ENCODE measurements at regions not wholly inside any gene's neighbourhood (a gene's known extent, or its start where the extent isn't known, plus 50 kb on each side); places are given as distances from the start of the nearest gene placed in this dataset.

GRCh38 chr12:93158065-93158843, 219.5 kb upstream of the NUDT4 start:
- no peak for DNase-seq

- DNase-seq = no peak
These were observed 214.3 kb upstream of the NUDT4 start for GRCh38 chr12:93163260-93164036.

- DNase-seq = no peak
These were observed 213.4 kb upstream of the NUDT4 start for GRCh38 chr12:93164103-93164880.

- no peak for DNase-seq
These were observed 212.3 kb upstream of the NUDT4 start for GRCh38 chr12:93165384-93165932.

GRCh38 chr12:93166541-93167307, 211.0 kb upstream of the NUDT4 start:
- DNase-seq = no peak

- DNase-seq = no peak
These were observed 210.4 kb upstream of the NUDT4 start for GRCh38 chr12:93167331-93167730.

GRCh38 chr12:93167841-93168492, 209.8 kb upstream of the NUDT4 start:
- DNase-seq = peak; percentile 9

- DNase-seq = no peak
These were observed 209.0 kb upstream of the NUDT4 start for GRCh38 chr12:93168751-93169150.

- DNase-seq = no peak
These were observed 208.2 kb upstream of the NUDT4 start for GRCh38 chr12:93169536-93169935.

GRCh38 chr12:93170928-93171327, 206.8 kb upstream of the NUDT4 start:
- no peak for DNase-seq

GRCh38 chr12:93173178-93173957, 204.4 kb upstream of the NUDT4 start:
- DNase-seq = no peak

- DNase-seq = no peak
These were observed 203.7 kb upstream of the NUDT4 start for GRCh38 chr12:93174048-93174447.

GRCh38 chr12:93174473-93174872, 203.3 kb upstream of the NUDT4 start:
- no peak for DNase-seq

GRCh38 chr12:93176165-93176564, 201.6 kb upstream of the NUDT4 start:
- DNase-seq = no peak

- no peak for DNase-seq
These were observed 201.1 kb upstream of the NUDT4 start for GRCh38 chr12:93176610-93177126.

- DNase-seq = no peak
These were observed 200.2 kb upstream of the NUDT4 start for GRCh38 chr12:93177208-93178153.

- no peak for DNase-seq
These were observed 199.4 kb upstream of the NUDT4 start for GRCh38 chr12:93178154-93178878.

- DNase-seq = no peak
These were observed 197.9 kb upstream of the NUDT4 start for GRCh38 chr12:93179792-93180191.

- no peak for DNase-seq
These were observed 197.2 kb upstream of the NUDT4 start for GRCh38 chr12:93180566-93180965.
